HCT116 (cell line): ENCODE measurements at regions not wholly inside any gene's neighbourhood (a gene's known extent, or its start where the extent isn't known, plus 50 kb on each side); places are given as distances from the start of the nearest gene placed in this dataset.

Experiments
- ATAC-seq: fragments of 200-7000 bp; cut with Tn5 transposase; 2 replicates; pipeline ENCODE4 v1.9.1; 2020; ENCODE audit warnings: mild to moderate bottlenecking, moderate library complexity
- BruUV-seq: library from RNA; stranded (reverse); fragments of 400-500 nt; replicated peaks from 2 replicates; lab custom pipeline; 2021; lab: Mats Ljungman, UMichigan
- CTCF ChIA-PET: fragments of 300-600 bp; sonication (Branson Sonifier 250); formaldehyde crosslinking; loops from one replicate; lab custom pipeline; 2021; ENCODE audit warnings: antibody characterized with exemption; lab: Charles Lee
- POLR2A ChIA-PET: fragments of 300-600, 350-600 bp; sonication (Branson Sonifier 250); formaldehyde crosslinking; loops from one replicate; lab custom pipeline; 2021; ENCODE audit warnings: antibody characterized with exemption; lab: Charles Lee
- RAD21 ChIA-PET, 2 experiments: fragments of 300-600 bp; sonication (Branson Sonifier 250); formaldehyde crosslinking; loops; one replicate each; lab custom pipeline; 2023; ENCODE audit warnings: low total read pairs in 2 of 2; ENCODE audit not compliant: uncharacterized antibody in 2 of 2, unreplicated experiment in 2 of 2, low non-redundant PET in 1 of 2; lab: Charles Lee
- DNase-seq: peaks from one replicate; pipeline ENCODE4 v3.0.0-alpha.2; 2010; ENCODE audit warnings: low read depth, low spot score
- H2AFZ ChIP-seq: fragments of 200-600 bp; shearing (Covaris generic), sonication (generic); 2 replicates; pipeline ENCODE4 v1.6.1; 2017; ENCODE audit warnings: low read depth, mixed run types, mixed read lengths, antibody characterized with exemption, low read length; ENCODE audit not compliant: poor library complexity, severe bottlenecking
- H3K27ac ChIP-seq: 2 replicates; pipeline ENCODE4 v1.5.1; 2012; ENCODE audit warnings: low read depth, low read length
- H3K27me3 ChIP-seq: fragments of 200-600 bp; sonication (generic); 2 replicates; pipeline ENCODE4 v1.6.1; 2016; ENCODE audit warnings: mixed run types, low read length, mixed read lengths; ENCODE audit not compliant: insufficient read depth
- H3K36me3 ChIP-seq, 2 experiments: fragments of 200-500 bp in 1 of 2; fragments of 200-600 bp in 1 of 2; sonication (Bioruptor generic) in 1 of 2; sonication (generic) in 1 of 2; 2 replicates each; pipeline versions ENCODE4 v1.5.1 to v1.6.1; 2014 to 2016; ENCODE audit warnings: low read length in 2 of 2, inconsistent platforms in 1 of 2, mixed read lengths in 1 of 2, mixed run types in 1 of 2; ENCODE audit not compliant: insufficient read depth in 2 of 2, control insufficient read depth in 1 of 2
- H3K4me1 ChIP-seq, 2 experiments: fragments of 200-600 bp in 1 of 2; sonication (generic) in 1 of 2; 2 replicates each; pipeline versions ENCODE4 v1.5.1 to v1.6.1; 2012 to 2017; ENCODE audit warnings: low read length in 2 of 2, inconsistent platforms in 1 of 2, mild to moderate bottlenecking in 1 of 2, mixed read lengths in 1 of 2, mixed run types in 1 of 2, moderate library complexity in 1 of 2; ENCODE audit not compliant: insufficient read depth in 2 of 2, control insufficient read depth in 1 of 2
- H3K4me2 ChIP-seq: fragments of 200-600 bp; sonication (generic); 2 replicates; pipeline ENCODE4 v1.6.1; 2017; ENCODE audit warnings: mixed run types, low read length, mixed read lengths
- H3K4me3 ChIP-seq, 2 experiments: fragments of 200-600 bp in 1 of 2; sonication (generic) in 1 of 2; replicated peaks in 1 of 2; 2 replicates each; pipeline ENCODE4 v1.5.1; 2011 to 2016; ENCODE audit warnings: low read length in 2 of 2, control low read depth in 1 of 2, low read depth in 1 of 2, mild to moderate bottlenecking in 1 of 2, mixed read lengths in 1 of 2, mixed run types in 1 of 2
- H3K79me2 ChIP-seq: fragments of 200-600 bp; sonication (generic); 2 replicates; pipeline ENCODE4 v1.6.1; 2017; ENCODE audit warnings: mild to moderate bottlenecking, mixed run types, low read length, moderate library complexity, mixed read lengths; ENCODE audit not compliant: insufficient read depth
- H3K9ac ChIP-seq: fragments of 200-600 bp; sonication (generic); 2 replicates; pipeline ENCODE4 v1.6.1; 2016; ENCODE audit warnings: low read length, mixed read lengths
- H3K9me2 ChIP-seq: fragments of 200-600 bp; sonication (generic), shearing (Covaris generic); 2 replicates; pipeline ENCODE4 v1.6.1; 2017; ENCODE audit warnings: mixed run types, mild to moderate bottlenecking, moderate library complexity; ENCODE audit not compliant: insufficient read depth
- H3K9me3 ChIP-seq, 2 experiments: fragments of 200-500 bp in 1 of 2; fragments of 200-600 bp in 1 of 2; sonication (Bioruptor generic) in 1 of 2; sonication (generic) in 1 of 2; 2 replicates each; pipeline ENCODE4 v1.6.1; 2014 to 2017; ENCODE audit warnings: low read length in 2 of 2, mixed read lengths in 2 of 2, inconsistent platforms in 1 of 2, low read depth in 1 of 2, mild to moderate bottlenecking in 1 of 2, mixed run types in 1 of 2, moderate library complexity in 1 of 2; ENCODE audit not compliant: control insufficient read depth in 1 of 2, insufficient read depth in 1 of 2
- H4K20me1 ChIP-seq: fragments of 200-600 bp; sonication (generic), shearing (Covaris generic); 2 replicates; pipeline ENCODE4 v1.6.1; 2017; ENCODE audit warnings: mixed run types, mild to moderate bottlenecking, moderate library complexity; ENCODE audit not compliant: insufficient read depth
- CBX3 ChIP-seq: IDR thresholded peaks from 2 replicates; pipeline ENCODE4 v1.6.1; 2012; ENCODE audit warnings: low read depth
- CEBPB ChIP-seq: IDR thresholded peaks from 2 replicates; pipeline ENCODE4 v1.6.1; 2012; ENCODE audit warnings: low read depth
- EGR1 ChIP-seq: IDR thresholded peaks from 2 replicates; pipeline ENCODE4 v1.6.1; 2012; ENCODE audit warnings: low read depth
- EZH2 ChIP-seq: fragments of 200-600 bp; sonication (generic); IDR thresholded peaks from 2 replicates; pipeline ENCODE4 v1.6.1; 2017; ENCODE audit warnings: antibody characterized with exemption, mixed run types
- FOSL1 ChIP-seq: IDR thresholded peaks from 2 replicates; pipeline ENCODE4 v1.6.1; 2012; ENCODE audit warnings: low read depth
- POLR2A ChIP-seq: IDR thresholded peaks from 2 replicates; pipeline ENCODE4 v1.7.0; 2011; ENCODE audit warnings: borderline replicate concordance; ENCODE audit not compliant: insufficient read depth, insufficient read length; ENCODE audit errors: extremely low read depth
- POLR2AphosphoS5 ChIP-seq: IDR thresholded peaks from 2 replicates; pipeline ENCODE4 v1.6.1; 2011; ENCODE audit warnings: mild to moderate bottlenecking, low read depth, low read length, moderate library complexity
- SIN3A ChIP-seq: IDR thresholded peaks from 2 replicates; pipeline ENCODE4 v1.6.1; 2012; ENCODE audit warnings: low read depth
- TCF7L2 ChIP-seq: IDR thresholded peaks from 2 replicates; pipeline ENCODE4 v1.7.0; 2011; ENCODE audit warnings: borderline replicate concordance, inconsistent platforms; ENCODE audit not compliant: insufficient read depth, insufficient read length; ENCODE audit errors: extremely low read depth
- YY1 ChIP-seq: IDR thresholded peaks from 2 replicates; pipeline ENCODE4 v1.6.1; 2011; ENCODE audit warnings: low read length, low read depth, moderate library complexity, mild to moderate bottlenecking; ENCODE audit not compliant: insufficient replicate concordance; ENCODE audit errors: extremely low read depth
- ZNF274 ChIP-seq: fragments of 200-500 bp; sonication (Bioruptor generic); IDR thresholded peaks from 2 replicates; pipeline ENCODE4 v1.6.1; 2014; ENCODE audit warnings: mild to moderate bottlenecking, low read depth, low read length, inconsistent platforms
- intact Hi-C: fragments of 100-400 bp; cut with micrococcal nuclease; formaldehyde crosslinking; loops from 2 replicates; pipeline ENCODE4 v1.10.0; 2022
- TF ChIP-seq, protein P1 (sequence below): IDR thresholded peaks from 2 replicates; pipeline ENCODE4 v1.6.1; 2012
- TF ChIP-seq, protein P2 (sequence below): IDR thresholded peaks from 2 replicates; pipeline ENCODE4 v1.6.1; 2012; ENCODE audit warnings: low read depth
- TF ChIP-seq, protein P3 (sequence below), 3 experiments: fragments of 200-600 bp in 1 of 3; sonication (generic) in 1 of 3; IDR thresholded peaks in 2 of 3; conservative IDR thresholded peaks in 1 of 3; 2 replicates each; pipeline ENCODE4 v1.5.1; 2012 to 2017; ENCODE audit warnings: low read depth in 2 of 3, low read length in 2 of 3, antibody characterized with exemption in 1 of 3, borderline replicate concordance in 1 of 3, control low read depth in 1 of 3, mild to moderate bottlenecking in 1 of 3, mixed read lengths in 1 of 3, mixed run types in 1 of 3, moderate library complexity in 1 of 3; ENCODE audit not compliant: insufficient read depth in 1 of 3

DNA sequence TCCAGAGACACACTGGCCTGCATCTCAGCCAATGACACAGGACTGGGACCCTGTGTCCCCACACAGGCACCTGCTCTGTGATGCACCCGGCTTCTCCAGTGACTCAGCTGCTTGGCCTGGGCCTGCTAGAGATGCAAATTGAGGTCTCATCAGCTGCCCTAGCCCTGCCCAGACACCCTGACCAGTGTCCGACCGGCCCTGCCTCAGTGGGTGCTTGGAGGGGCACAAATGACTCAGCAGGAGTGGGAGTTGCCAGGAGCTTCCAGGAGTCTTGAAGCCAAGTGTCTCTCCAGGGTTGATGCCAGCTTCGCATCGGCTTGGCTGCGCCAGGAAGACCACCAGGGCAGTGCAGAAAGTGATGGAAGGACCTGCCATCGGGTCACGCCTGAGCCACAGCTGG lies 148.2 kb downstream of the ICE1 start:
- no peaks in the 10 kb centered on the region for H3K36me3 ChIP-seq
- intact Hi-C loops = no loop called here
- ATAC-seq (no peak), DNase-seq (no peak)
- no peak overlapping the region for H3K9ac ChIP-seq
- H3K9me3 ChIP-seq = no peaks in the 10 kb centered on the region
- BruUV-seq = no TSS peak
- no peaks in the 10 kb centered on the region for H3K4me1 ChIP-seq
- H3K27me3 ChIP-seq = peaks cover 40% of the 10 kb centered on the region
- H2AFZ ChIP-seq = no peak overlapping the region
- CTCF ChIA-PET = no interaction called here
- no peaks in the 10 kb centered on the region for H3K9me2 ChIP-seq
- TF ChIP-seq POLR2A = no peak
- H3K27ac ChIP-seq = no peak overlapping the region
- H3K4me3 ChIP-seq = no peak overlapping the region
- RAD21 ChIA-PET = no interaction called here
- POLR2A ChIA-PET = no interaction called here
- H3K79me2 ChIP-seq = no peaks in the 10 kb centered on the region
- no peak overlapping the region for H3K4me2 ChIP-seq
- no peaks in the 10 kb centered on the region for H4K20me1 ChIP-seq

DNA sequence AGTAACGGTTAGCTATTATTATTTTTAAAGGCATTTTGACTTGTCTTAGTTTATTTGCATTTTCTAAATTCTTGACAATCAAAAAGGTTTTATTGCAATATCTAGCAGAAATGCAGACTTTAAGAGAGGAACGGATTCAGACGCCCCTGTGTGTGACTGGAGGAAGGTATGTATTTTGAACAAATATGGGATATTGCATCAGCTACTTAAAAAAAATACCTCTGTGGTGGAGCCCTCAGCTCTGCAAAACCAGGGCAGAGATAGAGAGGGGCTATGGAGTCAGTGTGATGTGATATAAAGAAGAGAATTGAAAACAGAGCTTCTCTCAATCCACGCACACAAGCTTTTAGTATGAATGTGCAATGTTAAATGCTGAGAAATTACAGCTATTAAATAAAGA lies 142.4 kb downstream of the ICE1 start:
- CTCF ChIA-PET = no interaction called here
- BruUV-seq = no TSS peak
- ATAC-seq = no peak

More for the DNA sequence above, 142.4 kb downstream of the ICE1 start:
- Histone ChIP-seq H2AFZ (no peak overlapping the region), H3K79me2 (no peaks in the 10 kb centered on the region), H3K9me2 (no peaks in the 10 kb centered on the region), H3K4me2 (no peak overlapping the region), H3K4me3 (no peak overlapping the region), H3K4me1 (no peaks in the 10 kb centered on the region), H3K9me3 (no peaks in the 10 kb centered on the region), H3K9ac (no peak overlapping the region), H4K20me1 (no peaks in the 10 kb centered on the region), H3K36me3 (no peaks in the 10 kb centered on the region), H3K27ac (no peak overlapping the region), H3K27me3 (peaks cover 33% of the 10 kb centered on the region; the same call in 1 of the 2 replicates)
- intact Hi-C loops = no loop called here
- ChIA-PET POLR2A (no interaction called here), RAD21 (no interaction called here)
- TF ChIP-seq, protein P1, sequence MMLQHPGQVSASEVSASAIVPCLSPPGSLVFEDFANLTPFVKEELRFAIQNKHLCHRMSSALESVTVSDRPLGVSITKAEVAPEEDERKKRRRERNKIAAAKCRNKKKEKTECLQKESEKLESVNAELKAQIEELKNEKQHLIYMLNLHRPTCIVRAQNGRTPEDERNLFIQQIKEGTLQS = no peak
- TF ChIP-seq, protein P2, sequence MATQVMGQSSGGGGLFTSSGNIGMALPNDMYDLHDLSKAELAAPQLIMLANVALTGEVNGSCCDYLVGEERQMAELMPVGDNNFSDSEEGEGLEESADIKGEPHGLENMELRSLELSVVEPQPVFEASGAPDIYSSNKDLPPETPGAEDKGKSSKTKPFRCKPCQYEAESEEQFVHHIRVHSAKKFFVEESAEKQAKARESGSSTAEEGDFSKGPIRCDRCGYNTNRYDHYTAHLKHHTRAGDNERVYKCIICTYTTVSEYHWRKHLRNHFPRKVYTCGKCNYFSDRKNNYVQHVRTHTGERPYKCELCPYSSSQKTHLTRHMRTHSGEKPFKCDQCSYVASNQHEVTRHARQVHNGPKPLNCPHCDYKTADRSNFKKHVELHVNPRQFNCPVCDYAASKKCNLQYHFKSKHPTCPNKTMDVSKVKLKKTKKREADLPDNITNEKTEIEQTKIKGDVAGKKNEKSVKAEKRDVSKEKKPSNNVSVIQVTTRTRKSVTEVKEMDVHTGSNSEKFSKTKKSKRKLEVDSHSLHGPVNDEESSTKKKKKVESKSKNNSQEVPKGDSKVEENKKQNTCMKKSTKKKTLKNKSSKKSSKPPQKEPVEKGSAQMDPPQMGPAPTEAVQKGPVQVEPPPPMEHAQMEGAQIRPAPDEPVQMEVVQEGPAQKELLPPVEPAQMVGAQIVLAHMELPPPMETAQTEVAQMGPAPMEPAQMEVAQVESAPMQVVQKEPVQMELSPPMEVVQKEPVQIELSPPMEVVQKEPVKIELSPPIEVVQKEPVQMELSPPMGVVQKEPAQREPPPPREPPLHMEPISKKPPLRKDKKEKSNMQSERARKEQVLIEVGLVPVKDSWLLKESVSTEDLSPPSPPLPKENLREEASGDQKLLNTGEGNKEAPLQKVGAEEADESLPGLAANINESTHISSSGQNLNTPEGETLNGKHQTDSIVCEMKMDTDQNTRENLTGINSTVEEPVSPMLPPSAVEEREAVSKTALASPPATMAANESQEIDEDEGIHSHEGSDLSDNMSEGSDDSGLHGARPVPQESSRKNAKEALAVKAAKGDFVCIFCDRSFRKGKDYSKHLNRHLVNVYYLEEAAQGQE = no peak
- TF ChIP-seq TCF7L2 (no peak), POLR2A (no peak), CBX3 (no peak), EZH2 (no peak), ZNF274 (no peak), CEBPB (no peak), POLR2AphosphoS5 (no peak), FOSL1 (no peak), SIN3A (no peak), YY1 (no peak), EGR1 (no peak)
- TF ChIP-seq, protein P3, sequence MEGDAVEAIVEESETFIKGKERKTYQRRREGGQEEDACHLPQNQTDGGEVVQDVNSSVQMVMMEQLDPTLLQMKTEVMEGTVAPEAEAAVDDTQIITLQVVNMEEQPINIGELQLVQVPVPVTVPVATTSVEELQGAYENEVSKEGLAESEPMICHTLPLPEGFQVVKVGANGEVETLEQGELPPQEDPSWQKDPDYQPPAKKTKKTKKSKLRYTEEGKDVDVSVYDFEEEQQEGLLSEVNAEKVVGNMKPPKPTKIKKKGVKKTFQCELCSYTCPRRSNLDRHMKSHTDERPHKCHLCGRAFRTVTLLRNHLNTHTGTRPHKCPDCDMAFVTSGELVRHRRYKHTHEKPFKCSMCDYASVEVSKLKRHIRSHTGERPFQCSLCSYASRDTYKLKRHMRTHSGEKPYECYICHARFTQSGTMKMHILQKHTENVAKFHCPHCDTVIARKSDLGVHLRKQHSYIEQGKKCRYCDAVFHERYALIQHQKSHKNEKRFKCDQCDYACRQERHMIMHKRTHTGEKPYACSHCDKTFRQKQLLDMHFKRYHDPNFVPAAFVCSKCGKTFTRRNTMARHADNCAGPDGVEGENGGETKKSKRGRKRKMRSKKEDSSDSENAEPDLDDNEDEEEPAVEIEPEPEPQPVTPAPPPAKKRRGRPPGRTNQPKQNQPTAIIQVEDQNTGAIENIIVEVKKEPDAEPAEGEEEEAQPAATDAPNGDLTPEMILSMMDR (IDR thresholded peaks at IDR 0.05 in 2 of 3, conservative IDR thresholded peaks at IDR 0.05 in 1 of 3; ENCODE audit: borderline replicate concordance in 1 of 3, insufficient read depth in 1 of 3, low read depth in 2 of 3, low read length in 2 of 3) = no peak
- DNase-seq = no peak
